ENCODE measurements at regions not wholly inside any gene's neighbourhood (a gene's known extent, or its start where the extent isn't known, plus 50 kb on each side); places are given as distances from the start of the nearest gene placed in this dataset.

GRCh38 chr10:63697956-63698786 lies 177.0 kb downstream of the REEP3 start:
- DNase-seq, result no peak
- H3K27ac Mint-ChIP-seq, result no peak overlapping the region
- POLR2A ChIA-PET, result no interaction called here

GRCh38 chr10:63698787-63699150 lies 177.6 kb downstream of the REEP3 start:
- ChIA-PET POLR2A (interaction anchor here (0.6 kb wide), 1 partner anchor 453 kb away, joined by 3 read pairs; no protein-coding TSS in a partner anchor), CTCF (interaction anchor here (1.0 to 2.0 kb wide), 2 partner anchors 8 to 21 kb away, joined by 4 to 9 read pairs; no protein-coding TSS in a partner anchor)
- Mint-ChIP-seq H3K9me3 (peaks cover 2% of the 10 kb centered on the region), H3K27me3 (no peaks in the 10 kb centered on the region), H3K4me3 (no peak overlapping the region), H3K4me1 (peaks cover 2% of the 10 kb centered on the region), H3K27ac (no peak overlapping the region), H3K36me3 (ENCODE audit: low read depth) (peaks cover 2% of the 10 kb centered on the region)
- DNase-seq, result no peak

More at GRCh38 chr10:63697956-63698786, 177.0 kb downstream of the REEP3 start:
- CTCF ChIA-PET, result interaction anchor here (1.0 kb wide), 1 partner anchor 9 kb away, joined by 4 read pairs; no protein-coding TSS in a partner anchor
- peaks cover 1% of the 10 kb centered on the region for H3K9me3 Mint-ChIP-seq
- H3K4me1 Mint-ChIP-seq, result no peaks in the 10 kb centered on the region
- peaks cover 2% of the 10 kb centered on the region for H3K36me3 Mint-ChIP-seq (ENCODE audit: low read depth)
- H3K4me3 Mint-ChIP-seq, result no peak overlapping the region
- H3K27me3 Mint-ChIP-seq, result no peaks in the 10 kb centered on the region

- ChIA-PET POLR2A (no interaction called here), CTCF (interaction anchor here (1.2 to 2.0 kb wide), 2 partner anchors 20 to 533 kb away, joined by 3 to 9 read pairs; no protein-coding TSS in a partner anchor)
- H3K4me3 Mint-ChIP-seq, result no peak overlapping the region
Observed at GRCh38 chr10:63699785-63700613, 178.8 kb downstream of the REEP3 start.

GRCh38 chr10:63700631-63701156 lies 179.5 kb downstream of the REEP3 start:
- no peaks in the 10 kb centered on the region for H3K27me3 Mint-ChIP-seq
- H3K4me3 Mint-ChIP-seq, result no peak overlapping the region
- H3K27ac Mint-ChIP-seq, result no peak overlapping the region
- ChIA-PET CTCF (interaction anchor here (1.2 to 2.0 kb wide), 2 partner anchors 19 to 534 kb away, joined by 3 to 9 read pairs; no protein-coding TSS in a partner anchor), POLR2A (no interaction called here)
- peaks cover 4% of the 10 kb centered on the region for H3K9me3 Mint-ChIP-seq
- DNase-seq, result no peak
- H3K36me3 Mint-ChIP-seq (ENCODE audit: low read depth), result peaks cover 3% of the 10 kb centered on the region
- H3K4me1 Mint-ChIP-seq, result peaks cover 2% of the 10 kb centered on the region

More at GRCh38 chr10:63699785-63700613, 178.8 kb downstream of the REEP3 start:
- H3K9me3 Mint-ChIP-seq, result peaks cover 4% of the 10 kb centered on the region
- no peaks in the 10 kb centered on the region for H3K27me3 Mint-ChIP-seq
- peaks cover 3% of the 10 kb centered on the region for H3K36me3 Mint-ChIP-seq (ENCODE audit: low read depth)
- H3K4me1 Mint-ChIP-seq, result peaks cover 2% of the 10 kb centered on the region
- DNase-seq, result no peak
- no peak overlapping the region for H3K27ac Mint-ChIP-seq

- peaks cover 3% of the 10 kb centered on the region for H3K36me3 Mint-ChIP-seq (ENCODE audit: low read depth)
- H3K27ac Mint-ChIP-seq, result no peak overlapping the region
- CTCF ChIA-PET, result interaction anchor here (0.9 to 2.9 kb wide), 2 partner anchors 10 to 18 kb away, joined by 3 to 12 read pairs; no protein-coding TSS in a partner anchor
- H3K4me3 Mint-ChIP-seq, result no peak overlapping the region
- DNase-seq, result no peak
- H3K4me1 Mint-ChIP-seq, result peaks cover 7% of the 10 kb centered on the region
- POLR2A ChIA-PET, result no interaction called here
- peaks cover 4% of the 10 kb centered on the region for H3K9me3 Mint-ChIP-seq
- no peaks in the 10 kb centered on the region for H3K27me3 Mint-ChIP-seq
Observed at GRCh38 chr10:63702092-63702491, 180.9 kb downstream of the REEP3 start.

GRCh38 chr10:63703113-63703670 lies 182.0 kb downstream of the REEP3 start:
- no peaks in the 10 kb centered on the region for H3K27me3 Mint-ChIP-seq
- no peak overlapping the region for H3K27ac Mint-ChIP-seq
- peaks cover 4% of the 10 kb centered on the region for H3K9me3 Mint-ChIP-seq
- H3K4me1 Mint-ChIP-seq, result peaks cover 13% of the 10 kb centered on the region
- POLR2A ChIA-PET, result no interaction called here
- H3K4me3 Mint-ChIP-seq, result no peak overlapping the region
- CTCF ChIA-PET, result interaction anchor here (2.9 kb wide), 1 partner anchor 17 kb away, joined by 12 read pairs; no protein-coding TSS in a partner anchor
- peaks cover 3% of the 10 kb centered on the region for H3K36me3 Mint-ChIP-seq (ENCODE audit: low read depth)
- DNase-seq, result no peak

GRCh38 chr10:63703740-63704345 lies 182.6 kb downstream of the REEP3 start:
- DNase-seq, result no peak
- peaks cover 3% of the 10 kb centered on the region for H3K36me3 Mint-ChIP-seq (ENCODE audit: low read depth)
- H3K27me3 Mint-ChIP-seq, result no peaks in the 10 kb centered on the region
- H3K4me1 Mint-ChIP-seq, result peaks cover 13% of the 10 kb centered on the region
- H3K4me3 Mint-ChIP-seq, result no peak overlapping the region
- no peak overlapping the region for H3K27ac Mint-ChIP-seq
- ChIA-PET CTCF (interaction anchor here (2.9 kb wide), 1 partner anchor 16 kb away, joined by 12 read pairs; no protein-coding TSS in a partner anchor), POLR2A (no interaction called here)
- peaks cover 4% of the 10 kb centered on the region for H3K9me3 Mint-ChIP-seq

- H3K9me3 Mint-ChIP-seq, result peaks cover 4% of the 10 kb centered on the region
- POLR2A ChIA-PET, result interaction anchor here (0.7 kb wide), 1 partner anchor 130 kb away, joined by 3 read pairs; no protein-coding TSS in a partner anchor
- CTCF ChIA-PET, result interaction anchor here (0.8 to 1.4 kb wide), 4 partner anchors 8 to 550 kb away, joined by 3 to 4 read pairs (median 4); no protein-coding TSS in a partner anchor
- peaks cover 3% of the 10 kb centered on the region for H3K36me3 Mint-ChIP-seq (ENCODE audit: low read depth)
- H3K4me3 Mint-ChIP-seq, result no peak overlapping the region
- H3K27ac Mint-ChIP-seq, result no peak overlapping the region
- no peaks in the 10 kb centered on the region for H3K27me3 Mint-ChIP-seq
- H3K4me1 Mint-ChIP-seq, result peaks cover 13% of the 10 kb centered on the region
- DNase-seq, result peak; percentile 19
Observed at GRCh38 chr10:63707254-63707910, 186.2 kb downstream of the REEP3 start.

- DNase-seq, result no peak
- no peaks in the 10 kb centered on the region for H3K27me3 Mint-ChIP-seq
- ChIA-PET POLR2A (no interaction called here), CTCF (interaction anchor here (1.1 kb wide), 1 partner anchor 10 kb away, joined by 3 read pairs; no protein-coding TSS in a partner anchor)
- H3K27ac Mint-ChIP-seq, result no peak overlapping the region
- peaks cover 2% of the 10 kb centered on the region for H3K9me3 Mint-ChIP-seq
- peaks cover 3% of the 10 kb centered on the region for H3K36me3 Mint-ChIP-seq (ENCODE audit: low read depth)
- H3K4me3 Mint-ChIP-seq, result no peak overlapping the region
- peaks cover 13% of the 10 kb centered on the region for H3K4me1 Mint-ChIP-seq
Observed at GRCh38 chr10:63708421-63708820, 187.2 kb downstream of the REEP3 start.

GRCh38 chr10:63710703-63711102 lies 189.5 kb downstream of the REEP3 start:
- Mint-ChIP-seq H3K4me1 (peaks cover 13% of the 10 kb centered on the region), H3K36me3 (ENCODE audit: low read depth) (no peaks in the 10 kb centered on the region), H3K4me3 (no peak overlapping the region), H3K27me3 (no peaks in the 10 kb centered on the region), H3K9me3 (no peaks in the 10 kb centered on the region), H3K27ac (no peak overlapping the region)
- DNase-seq, result no peak
- ChIA-PET CTCF (interaction anchor here (2.4 kb wide), 1 partner anchor 544 kb away, joined by 5 read pairs; no protein-coding TSS in a partner anchor), POLR2A (no interaction called here)

GRCh38 chr10:63711361-63711760 lies 190.2 kb downstream of the REEP3 start:
- Mint-ChIP-seq H3K27me3 (no peaks in the 10 kb centered on the region), H3K27ac (no peak overlapping the region), H3K9me3 (no peaks in the 10 kb centered on the region), H3K36me3 (ENCODE audit: low read depth) (no peaks in the 10 kb centered on the region), H3K4me3 (no peak overlapping the region), H3K4me1 (peaks cover 18% of the 10 kb centered on the region)
- ChIA-PET POLR2A (interaction anchor here (0.6 kb wide), 1 partner anchor 9 kb away, joined by 3 read pairs; no protein-coding TSS in a partner anchor), CTCF (interaction anchor here (1.1 to 2.4 kb wide), 2 partner anchors 9 to 545 kb away, joined by 3 to 5 read pairs; no protein-coding TSS in a partner anchor)
- no peak for DNase-seq
